H1 (cell line): ENCODE measurements at regions not wholly inside any gene's neighbourhood (a gene's known extent, or its start where the extent isn't known, plus 50 kb on each side); places are given as distances from the start of the nearest gene placed in this dataset.

ENCODE experiments used
- CTCF ChIA-PET: fragments of 300-600 bp; sonication (Branson Sonifier 250); formaldehyde crosslinking; loops from one replicate; lab custom pipeline; 2021; ENCODE audit not compliant: partially characterized antibody; lab: Charles Lee
- POLR2A ChIA-PET: fragments of 300-600 bp; sonication (Branson Sonifier 250); formaldehyde crosslinking; loops from one replicate; lab custom pipeline; 2021; ENCODE audit warnings: inconsistent platforms; ENCODE audit not compliant: partially characterized antibody; lab: Charles Lee
- DNase-seq, 2 experiments: peaks; one replicate each; pipeline versions ENCODE4 v3.0.0 to v3.0.0-alpha.2; 2010 to 2022; ENCODE audit warnings: low spot score in 2 of 2, low read depth in 1 of 2, mixed read lengths in 1 of 2
- FAIRE-seq: peaks from 2 replicates; lab custom pipeline; 2011; peaks lifted over from hg19 to GRCh38; lab: Jason Lieb, UNC
- H2AFZ ChIP-seq: 2 replicates; pipeline ENCODE4 v1.8.1; 2012; ENCODE audit warnings: low read length, inconsistent platforms
- H2AK5ac ChIP-seq: 2 replicates; pipeline ENCODE4 v1.6.1; 2013; ENCODE audit warnings: low read depth, low read length
- H2BK120ac ChIP-seq: replicated peaks from 2 replicates; pipeline ENCODE3; 2013; ENCODE audit warnings: low read depth, low read length, inconsistent platforms
- H2BK12ac ChIP-seq: 2 replicates; pipeline ENCODE4 v1.6.1; 2013; ENCODE audit warnings: low read depth, low read length
- H2BK15ac ChIP-seq: 2 replicates; pipeline ENCODE4 v1.6.1; 2013; ENCODE audit warnings: low read length
- H2BK20ac ChIP-seq: 2 replicates; pipeline ENCODE4 v1.6.1; 2013; ENCODE audit warnings: low read length
- H2BK5ac ChIP-seq: 2 replicates; pipeline ENCODE4 v1.6.1; 2013; ENCODE audit warnings: low read depth, low read length
- H3K14ac ChIP-seq: 2 replicates; pipeline ENCODE4 v1.6.1; 2013; ENCODE audit warnings: inconsistent platforms; ENCODE audit not compliant: insufficient read length
- H3K18ac ChIP-seq: 2 replicates; pipeline ENCODE4 v1.6.1; 2013; ENCODE audit warnings: low read length; ENCODE audit errors: extremely low read depth
- H3K23ac ChIP-seq: 2 replicates; pipeline ENCODE4 v1.6.1; 2013; ENCODE audit warnings: inconsistent platforms; ENCODE audit not compliant: insufficient read length
- H3K23me2 ChIP-seq: 2 replicates; pipeline ENCODE4 v1.6.1; 2013; ENCODE audit warnings: low read depth, low read length
- H3K27ac ChIP-seq: 2 replicates; pipeline ENCODE4 v1.6.1; 2011; ENCODE audit warnings: low read depth, low read length, inconsistent platforms
- H3K27me3 ChIP-seq, 4 experiments: replicated peaks in 1 of 4; 1 replicate in 1 of 4; 2 replicates in 3 of 4; pipeline versions ENCODE4 v1.6.1 to v1.8.1; 2011 to 2013; ENCODE audit warnings: low read length in 3 of 4, mild to moderate bottlenecking in 3 of 4, inconsistent platforms in 2 of 4, mixed read lengths in 2 of 4, moderate library complexity in 1 of 4; ENCODE audit not compliant: control insufficient read depth in 3 of 4, insufficient read depth in 3 of 4; ENCODE audit errors: extremely low read depth in 1 of 4
- H3K36me3 ChIP-seq, 4 experiments: 2 replicates each; pipeline versions ENCODE4 v1.6.1 to v1.8.1; 2011 to 2013; ENCODE audit warnings: mild to moderate bottlenecking in 4 of 4, low read length in 3 of 4, moderate library complexity in 2 of 4, control low read depth in 1 of 4, inconsistent platforms in 1 of 4; ENCODE audit not compliant: insufficient read depth in 4 of 4, control insufficient read depth in 2 of 4
- H3K4ac ChIP-seq: replicated peaks from 2 replicates; pipeline ENCODE3; 2013; ENCODE audit warnings: low read length, low read depth, mixed read lengths, inconsistent platforms; ENCODE audit not compliant: insufficient read length
- H3K4me1 ChIP-seq, 4 experiments: replicated peaks in 1 of 4; 1 replicate in 1 of 4; 2 replicates in 3 of 4; pipeline versions ENCODE4 v1.6.1 to v1.8.1; 2011 to 2013; ENCODE audit warnings: low read length in 3 of 4, inconsistent platforms in 2 of 4, mixed read lengths in 1 of 4; ENCODE audit not compliant: insufficient read depth in 4 of 4, control insufficient read depth in 3 of 4
- H3K4me2 ChIP-seq, 2 experiments: 2 replicates each; pipeline versions ENCODE4 v1.6.1 to v1.8.1; 2011 to 2013; ENCODE audit warnings: low read depth in 2 of 2, low read length in 2 of 2, control low read depth in 1 of 2, inconsistent platforms in 1 of 2, mild to moderate bottlenecking in 1 of 2; ENCODE audit not compliant: insufficient read depth in 1 of 2
- H3K4me3 ChIP-seq, 4 experiments: fragments of 200-600, 300-600 bp in 1 of 4; sonication (generic), shearing (Covaris generic), sonication (Bioruptor Twin) in 1 of 4; 2 replicates each; pipeline versions ENCODE4 v1.5.1 to v1.8.1; 2011 to 2016; ENCODE audit warnings: low read length in 4 of 4, low read depth in 3 of 4, control low read depth in 2 of 4, inconsistent platforms in 2 of 4, mild to moderate bottlenecking in 2 of 4, mixed read lengths in 1 of 4, moderate library complexity in 1 of 4; ENCODE audit not compliant: insufficient read depth in 2 of 4; ENCODE audit errors: extremely low read depth in 1 of 4
- H3K56ac ChIP-seq: replicated peaks from 2 replicates; pipeline ENCODE3; 2013; ENCODE audit warnings: low read depth, mild to moderate bottlenecking, mixed read lengths, low read length, inconsistent platforms; ENCODE audit not compliant: insufficient read length
- H3K79me1 ChIP-seq: 2 replicates; pipeline ENCODE4 v1.6.1; 2013; ENCODE audit warnings: low read depth, low read length, control low read depth
- H3K79me2 ChIP-seq, 2 experiments: 2 replicates each; pipeline versions ENCODE4 v1.6.1 to v1.8.1; 2012 to 2013; ENCODE audit warnings: low read length in 2 of 2, mild to moderate bottlenecking in 2 of 2, inconsistent platforms in 1 of 2; ENCODE audit not compliant: insufficient read depth in 2 of 2, control insufficient read depth in 1 of 2
- H3K9ac ChIP-seq, 4 experiments: replicated peaks in 1 of 4; 1 replicate in 1 of 4; 2 replicates in 3 of 4; pipeline versions ENCODE4 v1.6.1 to v1.8.1; 2011 to 2013; ENCODE audit warnings: low read depth in 3 of 4, low read length in 3 of 4, control low read depth in 2 of 4, mild to moderate bottlenecking in 2 of 4, moderate library complexity in 2 of 4, inconsistent platforms in 1 of 4; ENCODE audit errors: extremely low read depth in 1 of 4
- H3K9me3 ChIP-seq, 2 experiments: 2 replicates each; pipeline versions ENCODE4 v1.6.1 to v1.8.1; 2012 to 2013; ENCODE audit warnings: mild to moderate bottlenecking in 2 of 2, moderate library complexity in 2 of 2, control low read depth in 1 of 2, inconsistent platforms in 1 of 2, low read depth in 1 of 2, low read length in 1 of 2, mixed read lengths in 1 of 2; ENCODE audit not compliant: insufficient read depth in 2 of 2
- H4K20me1 ChIP-seq, 2 experiments: replicated peaks in 1 of 2; 2 replicates each; pipeline versions ENCODE3 to v1.8.1; 2011 to 2013; ENCODE audit warnings: inconsistent platforms in 2 of 2, low read length in 2 of 2, mild to moderate bottlenecking in 1 of 2; ENCODE audit not compliant: insufficient read depth in 2 of 2, control insufficient read depth in 1 of 2
- H4K5ac ChIP-seq: 2 replicates; pipeline ENCODE4 v1.6.1; 2013; ENCODE audit warnings: low read length, low read depth, mixed read lengths, inconsistent platforms; ENCODE audit not compliant: insufficient read length
- H4K8ac ChIP-seq: 2 replicates; pipeline ENCODE4 v1.8.0; 2013; ENCODE audit warnings: mild to moderate bottlenecking, moderate library complexity, low read length, inconsistent platforms; ENCODE audit not compliant: insufficient read depth; ENCODE audit errors: extremely low read depth
- H4K91ac ChIP-seq: replicated peaks from 2 replicates; pipeline ENCODE3; 2013; ENCODE audit warnings: low read length, mixed read lengths, inconsistent platforms; ENCODE audit not compliant: insufficient read length
- CHD1 ChIP-seq: IDR thresholded peaks from 2 replicates; pipeline ENCODE4 v1.6.1; 2012; ENCODE audit warnings: low read depth, low read length, improper control_type of control experiment
- CTBP2 ChIP-seq: IDR thresholded peaks from 2 replicates; pipeline ENCODE4 v1.7.0; 2011; ENCODE audit warnings: borderline replicate concordance, mild to moderate bottlenecking, moderate library complexity, mixed read lengths, low read length; ENCODE audit not compliant: insufficient read depth, insufficient read length
- EGR1 ChIP-seq: IDR thresholded peaks from 2 replicates; pipeline ENCODE4 v1.6.1; 2011; ENCODE audit warnings: low read depth, low read length, borderline replicate concordance
- GTF2F1 ChIP-seq: IDR thresholded peaks from 2 replicates; pipeline ENCODE4 v1.6.1; 2012; ENCODE audit warnings: low read depth, low read length, improper control_type of control experiment, borderline replicate concordance
- KDM5A ChIP-seq: fragments of 200-600 bp; IDR thresholded peaks from 2 replicates; pipeline ENCODE4 v1.7.1; 2012; ENCODE audit warnings: mild to moderate bottlenecking, low read length, inconsistent platforms, mixed read lengths
- NANOG ChIP-seq: IDR thresholded peaks from 2 replicates; pipeline ENCODE4 v1.6.1; 2011; ENCODE audit warnings: low read length, low read depth, mild to moderate bottlenecking, inconsistent platforms; ENCODE audit not compliant: insufficient read depth, poor library complexity, severe bottlenecking
- PHF8 ChIP-seq: fragments of 200-600 bp; sonication (generic); conservative IDR thresholded peaks from 2 replicates; pipeline ENCODE4 v1.7.1; 2012; ENCODE audit warnings: low read depth, mild to moderate bottlenecking, inconsistent platforms, low read length, moderate library complexity
- SAP30 ChIP-seq: fragments of 300-600 bp; sonication (generic); IDR thresholded peaks from 2 replicates; pipeline ENCODE4 v1.7.1; 2012; ENCODE audit warnings: low read length, moderate library complexity, mild to moderate bottlenecking, inconsistent platforms; ENCODE audit not compliant: insufficient read depth, insufficient replicate concordance
- SIRT6 ChIP-seq: IDR thresholded peaks from one replicate; pipeline ENCODE4 v1.7.1; 2012; ENCODE audit warnings: low read length, inconsistent platforms
- SIX5 ChIP-seq: IDR thresholded peaks from 2 replicates; pipeline ENCODE4 v1.6.1; 2011; ENCODE audit warnings: mild to moderate bottlenecking, low read depth, low read length
- SUZ12 ChIP-seq: fragments of 200-600 bp; sonication (generic); IDR thresholded peaks from 2 replicates; pipeline ENCODE4 v1.6.1; 2012; ENCODE audit warnings: mild to moderate bottlenecking, inconsistent platforms, low read length, moderate library complexity, mixed read lengths
- TAF7 ChIP-seq: optimal IDR thresholded peaks from 2 replicates; pipeline ENCODE3; 2011; ENCODE audit warnings: low read depth, mild to moderate bottlenecking, inconsistent platforms, low read length, moderate library complexity, borderline replicate concordance
- WGBS, 2 experiments: shearing (Covaris generic) in 1 of 2; methylation state at CpG; one replicate each; pipeline versions ENCODE4 v1.1.6 to v1.1.7; 2013 to 2015; ENCODE audit warnings: low lambda C conversion rate in 2 of 2, mixed read lengths in 2 of 2, inconsistent platforms in 1 of 2, low coverage in 1 of 2, missing lambda C conversion rate in 1 of 2; ENCODE audit not compliant: insufficient replicate concordance in 2 of 2, insufficient coverage in 1 of 2, insufficient read length in 1 of 2; ENCODE audit errors: extremely low coverage in 1 of 2, missing lambda C conversion rate in 1 of 2; 5-methylcytosine and 5-hydroxymethylcytosine counted together
- TF ChIP-seq, protein P1 (sequence below): IDR thresholded peaks from 2 replicates; pipeline ENCODE4 v1.6.1; 2012; ENCODE audit warnings: low read length, inconsistent platforms

DNA sequence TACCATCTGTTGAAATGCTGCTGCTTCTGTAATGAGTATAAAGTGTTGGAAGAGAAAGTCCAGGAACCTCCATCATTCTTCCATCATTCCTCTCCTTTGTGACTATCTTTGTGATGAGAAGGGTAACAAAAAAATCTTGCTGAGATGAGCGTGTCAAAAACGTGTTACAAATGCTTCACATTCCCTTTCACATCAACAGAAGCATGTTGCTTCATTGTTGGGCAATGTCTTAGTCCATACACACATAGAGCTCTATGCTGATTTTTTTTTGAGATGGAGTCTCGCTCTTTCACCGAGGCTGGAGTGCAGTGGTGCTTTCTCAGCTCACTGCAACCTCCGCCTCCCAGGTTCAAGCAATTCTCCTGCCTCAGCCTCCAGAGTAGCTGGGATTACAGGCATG is 114.1 kb upstream of the ESR1 start:
- H3K23me2 ChIP-seq = no peaks in the 10 kb centered on the region
- no peak overlapping the region for H2AFZ ChIP-seq
- H2AK5ac ChIP-seq = no peak overlapping the region
- DNase-seq (no peak), FAIRE-seq (no peak)
- H3K4me3 ChIP-seq = no peak overlapping the region
- H2BK15ac ChIP-seq = no peak overlapping the region
- H3K4me1 ChIP-seq = peaks cover 0 to 3% (median under 1%) of the 10 kb centered on the region in 4 experiments; a peak in 3 of 7 replicates
- H3K23ac ChIP-seq = no peak overlapping the region
- H3K79me2 ChIP-seq = no peaks in the 10 kb centered on the region
- no peaks in the 10 kb centered on the region for H3K36me3 ChIP-seq
- H4K5ac ChIP-seq = no peak overlapping the region
- no peak overlapping the region for H2BK12ac ChIP-seq
- no peaks in the 10 kb centered on the region for H3K27me3 ChIP-seq
- H3K9me3 ChIP-seq = no peaks in the 10 kb centered on the region
- H2BK20ac ChIP-seq = no peak overlapping the region
- H3K4me2 ChIP-seq = no peak overlapping the region
- H4K91ac ChIP-seq = no peak overlapping the region
- no peak overlapping the region for H3K4ac ChIP-seq
- no peak overlapping the region for H3K27ac ChIP-seq
- no peak overlapping the region for H3K56ac ChIP-seq
- no peak overlapping the region for H3K9ac ChIP-seq
- no peak overlapping the region for H2BK120ac ChIP-seq
- H3K18ac ChIP-seq = no peak overlapping the region
- ChIA-PET POLR2A (no interaction called here), CTCF (interaction anchor here (0.9 to 1.7 kb wide), 7 partner anchors 12 to 644 kb away, joined by 3 to 4 read pairs (median 3); no protein-coding TSS in a partner anchor)
- H4K8ac ChIP-seq = no peak overlapping the region
- H3K14ac ChIP-seq = no peak overlapping the region
- no peak overlapping the region for H2BK5ac ChIP-seq
- no peaks in the 10 kb centered on the region for H3K79me1 ChIP-seq
- H4K20me1 ChIP-seq = no peaks in the 10 kb centered on the region
- WGBS, 2 experiments = 91% methylated on average over 5 of the region's 5 CpGs; no CpG with 5 or more reads in 1 of the 2 experiments
- TF ChIP-seq SIX5 = no peak
- TF ChIP-seq TAF7 = no peak
- no peak for TF ChIP-seq SUZ12
- TF ChIP-seq CHD1 = no peak
- TF ChIP-seq SIRT6 = no peak
- TF ChIP-seq GTF2F1 = no peak
- no peak for TF ChIP-seq PHF8
- no peak for TF ChIP-seq CTBP2
- no peak for TF ChIP-seq EGR1
- no peak for TF ChIP-seq KDM5A
- TF ChIP-seq, protein P1, sequence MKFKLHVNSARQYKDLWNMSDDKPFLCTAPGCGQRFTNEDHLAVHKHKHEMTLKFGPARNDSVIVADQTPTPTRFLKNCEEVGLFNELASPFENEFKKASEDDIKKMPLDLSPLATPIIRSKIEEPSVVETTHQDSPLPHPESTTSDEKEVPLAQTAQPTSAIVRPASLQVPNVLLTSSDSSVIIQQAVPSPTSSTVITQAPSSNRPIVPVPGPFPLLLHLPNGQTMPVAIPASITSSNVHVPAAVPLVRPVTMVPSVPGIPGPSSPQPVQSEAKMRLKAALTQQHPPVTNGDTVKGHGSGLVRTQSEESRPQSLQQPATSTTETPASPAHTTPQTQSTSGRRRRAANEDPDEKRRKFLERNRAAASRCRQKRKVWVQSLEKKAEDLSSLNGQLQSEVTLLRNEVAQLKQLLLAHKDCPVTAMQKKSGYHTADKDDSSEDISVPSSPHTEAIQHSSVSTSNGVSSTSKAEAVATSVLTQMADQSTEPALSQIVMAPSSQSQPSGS = no peak
- TF ChIP-seq SAP30 = no peak
- no peak for TF ChIP-seq NANOG
